ENCODE measurements at regions not wholly inside any gene's neighbourhood (a gene's known extent, or its start where the extent isn't known, plus 50 kb on each side); places are given as distances from the start of the nearest gene placed in this dataset.

DNA sequence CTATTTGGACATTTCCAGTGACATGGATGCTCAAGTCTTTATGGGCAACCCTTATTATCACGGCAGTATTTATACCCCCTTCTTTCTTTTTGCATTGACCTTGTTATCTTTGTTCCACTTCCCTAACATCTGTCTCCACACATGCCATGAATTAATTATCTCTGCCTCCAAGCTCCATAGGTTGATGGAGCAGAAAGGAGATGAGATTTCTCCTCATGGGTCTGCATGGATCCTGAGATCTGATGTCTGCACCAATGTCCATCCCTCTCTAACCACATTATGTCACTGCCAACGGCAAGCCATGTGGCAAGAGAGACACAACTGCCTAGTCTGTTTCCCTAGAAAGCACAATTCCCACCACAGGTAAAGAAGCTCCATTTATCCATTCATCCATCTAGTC, 416.8 kb upstream of the ASIC2 start:
- TF ChIP-seq, protein P1, sequence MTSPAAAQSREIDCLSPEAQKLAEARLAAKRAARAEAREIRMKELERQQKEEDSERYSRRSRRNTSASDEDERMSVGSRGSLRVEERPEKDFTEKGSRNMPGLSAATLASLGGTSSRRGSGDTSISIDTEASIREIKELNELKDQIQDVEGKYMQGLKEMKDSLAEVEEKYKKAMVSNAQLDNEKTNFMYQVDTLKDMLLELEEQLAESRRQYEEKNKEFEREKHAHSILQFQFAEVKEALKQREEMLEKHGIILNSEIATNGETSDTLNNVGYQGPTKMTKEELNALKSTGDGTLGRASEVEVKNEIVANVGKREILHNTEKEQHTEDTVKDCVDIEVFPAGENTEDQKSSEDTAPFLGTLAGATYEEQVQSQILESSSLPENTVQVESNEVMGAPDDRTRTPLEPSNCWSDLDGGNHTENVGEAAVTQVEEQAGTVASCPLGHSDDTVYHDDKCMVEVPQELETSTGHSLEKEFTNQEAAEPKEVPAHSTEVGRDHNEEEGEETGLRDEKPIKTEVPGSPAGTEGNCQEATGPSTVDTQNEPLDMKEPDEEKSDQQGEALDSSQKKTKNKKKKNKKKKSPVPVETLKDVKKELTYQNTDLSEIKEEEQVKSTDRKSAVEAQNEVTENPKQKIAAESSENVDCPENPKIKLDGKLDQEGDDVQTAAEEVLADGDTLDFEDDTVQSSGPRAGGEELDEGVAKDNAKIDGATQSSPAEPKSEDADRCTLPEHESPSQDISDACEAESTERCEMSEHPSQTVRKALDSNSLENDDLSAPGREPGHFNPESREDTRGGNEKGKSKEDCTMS (CRISPR knock-in tag; conservative IDR thresholded peaks at IDR 0.05) = no peak
- TF ChIP-seq, protein P2, sequence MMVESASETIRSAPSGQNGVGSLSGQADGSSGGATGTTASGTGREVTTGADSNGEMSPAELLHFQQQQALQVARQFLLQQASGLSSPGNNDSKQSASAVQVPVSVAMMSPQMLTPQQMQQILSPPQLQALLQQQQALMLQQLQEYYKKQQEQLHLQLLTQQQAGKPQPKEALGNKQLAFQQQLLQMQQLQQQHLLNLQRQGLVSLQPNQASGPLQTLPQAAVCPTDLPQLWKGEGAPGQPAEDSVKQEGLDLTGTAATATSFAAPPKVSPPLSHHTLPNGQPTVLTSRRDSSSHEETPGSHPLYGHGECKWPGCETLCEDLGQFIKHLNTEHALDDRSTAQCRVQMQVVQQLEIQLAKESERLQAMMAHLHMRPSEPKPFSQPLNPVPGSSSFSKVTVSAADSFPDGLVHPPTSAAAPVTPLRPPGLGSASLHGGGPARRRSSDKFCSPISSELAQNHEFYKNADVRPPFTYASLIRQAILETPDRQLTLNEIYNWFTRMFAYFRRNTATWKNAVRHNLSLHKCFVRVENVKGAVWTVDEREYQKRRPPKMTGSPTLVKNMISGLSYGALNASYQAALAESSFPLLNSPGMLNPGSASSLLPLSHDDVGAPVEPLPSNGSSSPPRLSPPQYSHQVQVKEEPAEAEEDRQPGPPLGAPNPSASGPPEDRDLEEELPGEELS (CRISPR knock-in tag; IDR thresholded peaks at IDR 0.05) = no peak
- no peak for TF ChIP-seq PRPF4 (IDR thresholded peaks at IDR 0.05; ENCODE audit: low read depth, low read length, poor library complexity, severe bottlenecking)
- TF ChIP-seq ZSCAN29 (CRISPR knock-in tag; conservative IDR thresholded peaks at IDR 0.05) = no peak
- TF ChIP-seq, protein P3, sequence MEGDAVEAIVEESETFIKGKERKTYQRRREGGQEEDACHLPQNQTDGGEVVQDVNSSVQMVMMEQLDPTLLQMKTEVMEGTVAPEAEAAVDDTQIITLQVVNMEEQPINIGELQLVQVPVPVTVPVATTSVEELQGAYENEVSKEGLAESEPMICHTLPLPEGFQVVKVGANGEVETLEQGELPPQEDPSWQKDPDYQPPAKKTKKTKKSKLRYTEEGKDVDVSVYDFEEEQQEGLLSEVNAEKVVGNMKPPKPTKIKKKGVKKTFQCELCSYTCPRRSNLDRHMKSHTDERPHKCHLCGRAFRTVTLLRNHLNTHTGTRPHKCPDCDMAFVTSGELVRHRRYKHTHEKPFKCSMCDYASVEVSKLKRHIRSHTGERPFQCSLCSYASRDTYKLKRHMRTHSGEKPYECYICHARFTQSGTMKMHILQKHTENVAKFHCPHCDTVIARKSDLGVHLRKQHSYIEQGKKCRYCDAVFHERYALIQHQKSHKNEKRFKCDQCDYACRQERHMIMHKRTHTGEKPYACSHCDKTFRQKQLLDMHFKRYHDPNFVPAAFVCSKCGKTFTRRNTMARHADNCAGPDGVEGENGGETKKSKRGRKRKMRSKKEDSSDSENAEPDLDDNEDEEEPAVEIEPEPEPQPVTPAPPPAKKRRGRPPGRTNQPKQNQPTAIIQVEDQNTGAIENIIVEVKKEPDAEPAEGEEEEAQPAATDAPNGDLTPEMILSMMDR (CRISPR knock-in tag; IDR thresholded peaks at IDR 0.05) = no peak

Data from HepG2 (cell line).